ENCODE measurements at regions not wholly inside any gene's neighbourhood (a gene's known extent, or its start where the extent isn't known, plus 50 kb on each side); places are given as distances from the start of the nearest gene placed in this dataset.

DNA sequence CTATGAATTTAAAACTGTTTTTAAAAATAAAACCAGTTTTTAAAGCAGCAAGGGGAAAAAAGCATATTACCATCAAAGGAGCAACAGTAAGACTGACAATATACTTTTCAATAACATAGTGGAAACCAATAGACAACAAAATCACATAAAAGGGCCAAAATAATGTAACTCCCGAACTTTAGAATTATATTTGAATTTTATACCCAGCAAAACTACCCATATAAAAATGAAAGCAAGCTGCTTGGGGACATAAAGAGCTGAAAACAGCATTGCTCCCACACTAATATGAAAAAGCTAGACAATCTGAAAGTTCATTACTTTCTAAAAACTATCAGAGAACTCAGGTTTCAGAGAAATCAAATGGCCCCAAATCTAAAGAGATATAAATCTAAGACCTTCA, 199.4 kb upstream of the ARID1B start:
- Mint-ChIP-seq H3K9me3 (peaks cover 33% of the 10 kb centered on the region), H3K36me3 (ENCODE audit: low read depth) (no peaks in the 10 kb centered on the region), H3K4me1 (ENCODE audit: low read depth) (no peaks in the 10 kb centered on the region), H3K4me3 (no peak overlapping the region), H3K27me3 (ENCODE audit: low read depth) (peaks cover 6% of the 10 kb centered on the region), H3K27ac (no peak overlapping the region)
- no peak for DNase-seq (ENCODE audit: low spot score)

GRCh38 chr6:156575361-156575760, 201.8 kb upstream of the ARID1B start:
- Mint-ChIP-seq H3K27me3 (ENCODE audit: low read depth) (peaks cover 6% of the 10 kb centered on the region), H3K36me3 (ENCODE audit: low read depth) (no peaks in the 10 kb centered on the region), H3K4me3 (no peak overlapping the region), H3K9me3 (peaks cover 33% of the 10 kb centered on the region), H3K27ac (no peak overlapping the region), H3K4me1 (ENCODE audit: low read depth) (no peaks in the 10 kb centered on the region)
- no peak for DNase-seq (ENCODE audit: low spot score)

DNA sequence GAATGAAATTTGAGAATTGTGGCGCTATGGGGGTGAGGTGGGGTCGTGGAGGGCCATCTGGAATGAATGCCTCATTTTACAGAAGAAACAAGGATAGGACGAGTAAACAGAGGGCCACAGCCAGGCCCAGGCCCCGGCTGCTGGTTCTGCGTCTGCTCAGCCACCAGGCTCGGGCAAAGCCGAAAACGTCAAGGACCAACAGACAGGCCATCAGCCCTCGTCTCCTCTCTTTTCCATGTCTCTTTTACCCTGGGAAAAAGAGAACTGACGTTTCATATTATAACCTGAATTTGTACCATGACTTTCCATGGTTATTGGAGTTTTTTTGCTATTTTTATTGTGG, 212.4 kb upstream of the ARID1B start:
- no peak overlapping the region for H3K4me3 Mint-ChIP-seq
- H3K27me3 Mint-ChIP-seq (ENCODE audit: low read depth), result peaks cover 5% of the 10 kb centered on the region
- peaks cover 10% of the 10 kb centered on the region for H3K9me3 Mint-ChIP-seq
- no peak overlapping the region for H3K27ac Mint-ChIP-seq
- H3K4me1 Mint-ChIP-seq (ENCODE audit: low read depth), result peaks cover 6% of the 10 kb centered on the region
- no peaks in the 10 kb centered on the region for H3K36me3 Mint-ChIP-seq (ENCODE audit: low read depth)
- no peak for DNase-seq (ENCODE audit: low spot score)

GRCh38 chr6:156564127-156564806, 212.9 kb upstream of the ARID1B start:
- no peaks in the 10 kb centered on the region for H3K36me3 Mint-ChIP-seq (ENCODE audit: low read depth)
- peak; percentile 60 for DNase-seq (ENCODE audit: low spot score)
- H3K27me3 Mint-ChIP-seq (ENCODE audit: low read depth), result peaks cover 5% of the 10 kb centered on the region
- no peak overlapping the region for H3K27ac Mint-ChIP-seq
- no peak overlapping the region for H3K4me3 Mint-ChIP-seq
- H3K9me3 Mint-ChIP-seq, result peaks cover 11% of the 10 kb centered on the region
- H3K4me1 Mint-ChIP-seq (ENCODE audit: low read depth), result peaks cover 6% of the 10 kb centered on the region

GRCh38 chr6:156563714-156564113, 213.5 kb upstream of the ARID1B start:
- Mint-ChIP-seq H3K36me3 (ENCODE audit: low read depth) (no peaks in the 10 kb centered on the region), H3K27me3 (ENCODE audit: low read depth) (peaks cover 3% of the 10 kb centered on the region), H3K9me3 (peaks cover 11% of the 10 kb centered on the region), H3K4me1 (ENCODE audit: low read depth) (peaks cover 6% of the 10 kb centered on the region), H3K27ac (no peak overlapping the region), H3K4me3 (no peak overlapping the region)
- DNase-seq (ENCODE audit: low spot score), result no peak

- Mint-ChIP-seq H3K4me3 (no peak overlapping the region), H3K36me3 (ENCODE audit: low read depth) (no peaks in the 10 kb centered on the region), H3K9me3 (peaks cover 11% of the 10 kb centered on the region), H3K4me1 (ENCODE audit: low read depth) (peaks cover 6% of the 10 kb centered on the region), H3K27ac (no peak overlapping the region), H3K27me3 (ENCODE audit: low read depth) (peaks cover 3% of the 10 kb centered on the region)
- DNase-seq (ENCODE audit: low spot score), result no peak
Measured at GRCh38 chr6:156562636-156563035, 214.5 kb upstream of the ARID1B start.

DNA sequence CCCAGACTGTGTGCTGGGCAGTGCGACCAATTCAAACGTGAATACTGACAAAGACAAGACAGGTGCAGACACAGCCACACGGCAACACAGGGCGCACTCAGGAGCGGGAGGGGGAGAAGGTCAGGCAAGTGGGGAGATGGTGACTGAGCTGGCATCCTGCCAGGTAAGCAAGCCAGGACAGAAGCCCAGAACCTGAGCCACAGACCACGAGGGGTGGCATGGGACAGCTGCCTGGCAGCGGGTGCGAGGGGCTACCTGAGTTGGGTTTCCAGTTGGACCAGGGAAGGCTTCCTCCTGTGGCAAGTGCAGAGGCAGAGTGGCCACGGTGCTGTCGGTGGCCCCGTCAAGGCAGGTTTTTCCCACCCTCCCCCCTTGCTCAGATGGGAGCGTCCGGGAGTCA, 215.2 kb upstream of the ARID1B start:
- peaks cover 11% of the 10 kb centered on the region for H3K9me3 Mint-ChIP-seq
- H3K36me3 Mint-ChIP-seq (ENCODE audit: low read depth), result no peaks in the 10 kb centered on the region
- no peak overlapping the region for H3K27ac Mint-ChIP-seq
- DNase-seq (ENCODE audit: low spot score), result no peak
- no peak overlapping the region for H3K4me3 Mint-ChIP-seq
- peaks cover 1% of the 10 kb centered on the region for H3K27me3 Mint-ChIP-seq (ENCODE audit: low read depth)
- H3K4me1 Mint-ChIP-seq (ENCODE audit: low read depth), result peaks cover 6% of the 10 kb centered on the region

GRCh38 chr6:156560476-156560875, 216.7 kb upstream of the ARID1B start:
- H3K4me3 Mint-ChIP-seq, result no peak overlapping the region

GRCh38 chr6:156559162-156559690, 218.0 kb upstream of the ARID1B start:
- Mint-ChIP-seq H3K27ac (no peak overlapping the region), H3K27me3 (ENCODE audit: low read depth) (no peaks in the 10 kb centered on the region), H3K4me3 (no peak overlapping the region)

More at GRCh38 chr6:156560476-156560875, 216.7 kb upstream of the ARID1B start:
- Mint-ChIP-seq H3K36me3 (ENCODE audit: low read depth) (no peaks in the 10 kb centered on the region), H3K27ac (no peak overlapping the region), H3K27me3 (ENCODE audit: low read depth) (no peaks in the 10 kb centered on the region), H3K4me1 (ENCODE audit: low read depth) (peaks cover 6% of the 10 kb centered on the region), H3K9me3 (peaks cover 11% of the 10 kb centered on the region)
- no peak for DNase-seq (ENCODE audit: low spot score)

GRCh38 chr6:156557911-156558259, 219.3 kb upstream of the ARID1B start:
- Mint-ChIP-seq H3K4me1 (ENCODE audit: low read depth) (no peaks in the 10 kb centered on the region), H3K9me3 (peaks cover 11% of the 10 kb centered on the region), H3K27me3 (ENCODE audit: low read depth) (no peaks in the 10 kb centered on the region), H3K27ac (no peak overlapping the region), H3K36me3 (ENCODE audit: low read depth) (no peaks in the 10 kb centered on the region), H3K4me3 (no peak overlapping the region)
- no peak for DNase-seq (ENCODE audit: low spot score)

More at GRCh38 chr6:156559162-156559690, 218.0 kb upstream of the ARID1B start:
- H3K36me3 Mint-ChIP-seq (ENCODE audit: low read depth), result no peaks in the 10 kb centered on the region
- no peak for DNase-seq (ENCODE audit: low spot score)
- peaks cover 2% of the 10 kb centered on the region for H3K4me1 Mint-ChIP-seq (ENCODE audit: low read depth)
- peaks cover 11% of the 10 kb centered on the region for H3K9me3 Mint-ChIP-seq

DNA sequence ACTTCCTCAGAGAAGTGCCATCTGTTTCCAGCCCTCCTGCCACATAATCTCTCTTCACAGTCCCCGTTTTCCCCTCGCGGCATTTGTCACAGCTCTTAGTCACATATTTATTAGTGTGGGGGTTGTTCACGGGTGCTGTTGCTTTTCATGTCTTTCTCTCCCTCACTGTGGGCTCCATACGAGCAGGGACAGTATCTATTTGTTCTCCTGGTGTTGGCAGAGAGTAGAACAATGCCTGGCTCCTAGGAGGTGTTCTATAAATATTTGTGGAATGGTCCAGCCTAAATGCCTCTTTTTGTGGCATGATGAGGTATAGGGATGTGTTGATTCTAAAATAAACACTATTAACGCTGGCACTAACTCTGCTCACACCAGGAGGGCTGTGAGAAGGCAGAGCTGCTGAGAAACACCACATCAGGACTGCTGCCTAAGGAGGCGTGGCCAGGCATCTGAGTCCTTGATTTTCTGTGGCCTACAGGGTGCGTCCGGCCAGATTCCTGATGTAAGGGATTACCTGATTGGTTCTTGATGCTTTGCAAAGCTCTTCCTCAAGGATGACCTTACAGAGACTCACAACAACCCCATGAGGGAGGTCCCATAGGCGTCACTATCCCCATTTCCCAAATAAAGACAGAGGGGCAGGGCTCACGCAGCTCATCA, 219.8 kb upstream of the ARID1B start:
- Mint-ChIP-seq H3K36me3 (ENCODE audit: low read depth) (no peaks in the 10 kb centered on the region), H3K4me1 (ENCODE audit: low read depth) (no peaks in the 10 kb centered on the region), H3K27ac (no peak overlapping the region), H3K4me3 (no peak overlapping the region), H3K9me3 (peaks cover 11% of the 10 kb centered on the region), H3K27me3 (ENCODE audit: low read depth) (no peaks in the 10 kb centered on the region)
- no peak for DNase-seq (ENCODE audit: low spot score)

- Mint-ChIP-seq H3K9me3 (peaks cover 11% of the 10 kb centered on the region), H3K4me1 (ENCODE audit: low read depth) (no peaks in the 10 kb centered on the region), H3K36me3 (ENCODE audit: low read depth) (no peaks in the 10 kb centered on the region), H3K4me3 (no peak overlapping the region), H3K27me3 (ENCODE audit: low read depth) (no peaks in the 10 kb centered on the region), H3K27ac (no peak overlapping the region)
- DNase-seq (ENCODE audit: low spot score), result no peak
Measured at GRCh38 chr6:156556811-156557210, 220.4 kb upstream of the ARID1B start.

GRCh38 chr6:156555116-156555515, 222.1 kb upstream of the ARID1B start:
- no peak overlapping the region for H3K27ac Mint-ChIP-seq

GRCh38 chr6:156554160-156554559, 223.0 kb upstream of the ARID1B start:
- H3K27ac Mint-ChIP-seq, result no peak overlapping the region
- H3K9me3 Mint-ChIP-seq, result no peaks in the 10 kb centered on the region
- no peaks in the 10 kb centered on the region for H3K4me1 Mint-ChIP-seq (ENCODE audit: low read depth)
- no peaks in the 10 kb centered on the region for H3K36me3 Mint-ChIP-seq (ENCODE audit: low read depth)
- H3K4me3 Mint-ChIP-seq, result no peak overlapping the region
- DNase-seq (ENCODE audit: low spot score), result no peak
- no peaks in the 10 kb centered on the region for H3K27me3 Mint-ChIP-seq (ENCODE audit: low read depth)

More at GRCh38 chr6:156555116-156555515, 222.1 kb upstream of the ARID1B start:
- Mint-ChIP-seq H3K4me3 (no peak overlapping the region), H3K27me3 (ENCODE audit: low read depth) (no peaks in the 10 kb centered on the region), H3K9me3 (peaks cover 4% of the 10 kb centered on the region), H3K36me3 (ENCODE audit: low read depth) (no peaks in the 10 kb centered on the region), H3K4me1 (ENCODE audit: low read depth) (no peaks in the 10 kb centered on the region)
- no peak for DNase-seq (ENCODE audit: low spot score)
